Suprapubic skin (tissue), 4 donors: ENCODE measurements at regions not wholly inside any gene's neighbourhood (a gene's known extent, or its start where the extent isn't known, plus 50 kb on each side); places are given as distances from the start of the nearest gene placed in this dataset.

Experiments used
- DNase-seq, 2 donors: peaks; one replicate each; pipeline ENCODE4 v3.0.0-alpha.2; 2019; ENCODE audit warnings: low spot score in 2 of 2
- H3K27ac ChIP-seq: fragments of 200-600 bp; sonication (generic); one replicate; pipeline ENCODE4 v1.5.1; 2019
- H3K27me3 ChIP-seq: fragments of 200-600 bp; sonication (generic); one replicate; pipeline ENCODE4 v1.5.1; 2019
- H3K36me3 ChIP-seq: fragments of 200-600 bp; sonication (generic); one replicate; pipeline ENCODE4 v1.5.1; 2019
- H3K4me1 ChIP-seq: fragments of 200-600 bp; sonication (generic); one replicate; pipeline ENCODE4 v1.5.1; 2019
- H3K4me3 ChIP-seq: fragments of 200-600 bp; sonication (generic); one replicate; pipeline ENCODE4 v1.5.1; 2019; ENCODE audit warnings: mild to moderate bottlenecking
- H3K9me3 ChIP-seq: fragments of 200-600 bp; sonication (generic); one replicate; pipeline ENCODE4 v1.5.1; 2019
- EP300 ChIP-seq: sonication (generic); formaldehyde crosslinking; IDR thresholded peaks from one replicate; pipeline ENCODE4 v1.6.1; 2017; ENCODE audit warnings: antibody characterized with exemption
- POLR2A ChIP-seq, 2 donors: fragments of 450-650 bp; IDR thresholded peaks; one replicate each; pipeline ENCODE4 v1.6.1; 2017; ENCODE audit warnings: antibody characterized with exemption in 2 of 2, mild to moderate bottlenecking in 2 of 2, moderate library complexity in 2 of 2
- POLR2AphosphoS5 ChIP-seq, 3 donors: sonication (generic); formaldehyde crosslinking; IDR thresholded peaks; one replicate each; pipeline ENCODE4 v1.6.1; 2017; ENCODE audit warnings: antibody characterized with exemption in 3 of 3
- WGBS: methylation state at CpG from one replicate; pipeline ENCODE4 v1.1.5; 2018; 5-methylcytosine and 5-hydroxymethylcytosine counted together
- TF ChIP-seq, protein P1 (sequence below), 2 donors: fragments of 200-600 bp in 1 of 2; fragments of 450-650 bp in 1 of 2; sonication (generic) in 1 of 2; IDR thresholded peaks; one replicate each; pipeline ENCODE4 v1.5.1; 2016 to 2019; ENCODE audit warnings: antibody characterized with exemption in 2 of 2, mild to moderate bottlenecking in 1 of 2, moderate library complexity in 1 of 2

DNA sequence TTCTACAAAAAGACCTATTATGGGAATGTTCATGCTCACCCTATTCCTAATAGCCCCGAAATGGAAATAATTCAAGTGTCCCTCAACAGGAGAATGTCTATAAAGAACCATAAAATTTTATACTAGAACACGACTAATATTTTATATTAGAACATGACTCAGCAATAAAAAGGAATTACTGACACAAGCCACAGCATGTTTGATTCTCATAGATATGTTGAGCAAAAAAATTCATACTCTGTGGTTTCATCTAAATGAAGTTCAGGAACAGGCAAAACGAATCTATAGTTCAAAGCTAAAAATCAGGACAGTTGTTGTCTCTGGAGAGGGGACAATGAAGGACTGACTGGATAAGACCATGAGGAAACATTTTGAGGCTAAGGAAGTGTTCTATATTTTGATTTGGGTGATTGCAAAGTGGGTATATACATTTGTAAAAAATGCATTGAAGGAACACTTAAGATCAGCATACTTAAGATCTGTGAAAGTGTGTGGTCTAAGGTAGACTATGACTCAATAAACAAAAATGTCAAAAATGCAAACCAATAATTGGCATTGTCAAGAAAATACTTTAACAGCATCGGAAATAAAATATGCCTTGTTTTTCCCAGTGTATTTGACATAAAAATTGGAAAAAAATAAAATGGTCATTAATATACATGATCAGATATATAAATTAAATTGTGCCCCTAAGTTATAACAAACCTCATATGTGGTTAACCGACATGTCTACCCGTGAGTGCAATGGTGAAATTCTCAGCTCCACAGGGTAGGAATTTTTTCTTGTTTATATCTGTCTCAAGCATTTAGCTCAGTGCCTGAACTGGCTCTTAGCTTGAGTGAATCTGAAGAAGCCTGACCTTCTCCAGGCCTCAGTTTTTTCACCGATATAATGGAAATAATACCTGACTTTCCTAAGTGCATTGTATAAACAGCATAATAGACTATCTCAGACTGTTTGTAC is 124.9 kb upstream of the CTTNBP2 start:
- no peak overlapping the region for H3K27ac ChIP-seq
- H3K9me3 ChIP-seq, result no peaks in the 10 kb centered on the region
- no peaks in the 10 kb centered on the region for H3K4me1 ChIP-seq
- no peak overlapping the region for H3K4me3 ChIP-seq
- H3K27me3 ChIP-seq, result no peaks in the 10 kb centered on the region
- WGBS, result 64% methylated on average over 7 of the region's 7 CpGs
- DNase-seq, result no peak
- no peaks in the 10 kb centered on the region for H3K36me3 ChIP-seq
- TF ChIP-seq EP300 (no peak), POLR2A (IDR thresholded peaks at IDR 0.05) (no peak), POLR2AphosphoS5 (IDR thresholded peaks at IDR 0.05) (no peak)
- TF ChIP-seq, protein P1, sequence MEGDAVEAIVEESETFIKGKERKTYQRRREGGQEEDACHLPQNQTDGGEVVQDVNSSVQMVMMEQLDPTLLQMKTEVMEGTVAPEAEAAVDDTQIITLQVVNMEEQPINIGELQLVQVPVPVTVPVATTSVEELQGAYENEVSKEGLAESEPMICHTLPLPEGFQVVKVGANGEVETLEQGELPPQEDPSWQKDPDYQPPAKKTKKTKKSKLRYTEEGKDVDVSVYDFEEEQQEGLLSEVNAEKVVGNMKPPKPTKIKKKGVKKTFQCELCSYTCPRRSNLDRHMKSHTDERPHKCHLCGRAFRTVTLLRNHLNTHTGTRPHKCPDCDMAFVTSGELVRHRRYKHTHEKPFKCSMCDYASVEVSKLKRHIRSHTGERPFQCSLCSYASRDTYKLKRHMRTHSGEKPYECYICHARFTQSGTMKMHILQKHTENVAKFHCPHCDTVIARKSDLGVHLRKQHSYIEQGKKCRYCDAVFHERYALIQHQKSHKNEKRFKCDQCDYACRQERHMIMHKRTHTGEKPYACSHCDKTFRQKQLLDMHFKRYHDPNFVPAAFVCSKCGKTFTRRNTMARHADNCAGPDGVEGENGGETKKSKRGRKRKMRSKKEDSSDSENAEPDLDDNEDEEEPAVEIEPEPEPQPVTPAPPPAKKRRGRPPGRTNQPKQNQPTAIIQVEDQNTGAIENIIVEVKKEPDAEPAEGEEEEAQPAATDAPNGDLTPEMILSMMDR (IDR thresholded peaks at IDR 0.05), result no peak

DNA sequence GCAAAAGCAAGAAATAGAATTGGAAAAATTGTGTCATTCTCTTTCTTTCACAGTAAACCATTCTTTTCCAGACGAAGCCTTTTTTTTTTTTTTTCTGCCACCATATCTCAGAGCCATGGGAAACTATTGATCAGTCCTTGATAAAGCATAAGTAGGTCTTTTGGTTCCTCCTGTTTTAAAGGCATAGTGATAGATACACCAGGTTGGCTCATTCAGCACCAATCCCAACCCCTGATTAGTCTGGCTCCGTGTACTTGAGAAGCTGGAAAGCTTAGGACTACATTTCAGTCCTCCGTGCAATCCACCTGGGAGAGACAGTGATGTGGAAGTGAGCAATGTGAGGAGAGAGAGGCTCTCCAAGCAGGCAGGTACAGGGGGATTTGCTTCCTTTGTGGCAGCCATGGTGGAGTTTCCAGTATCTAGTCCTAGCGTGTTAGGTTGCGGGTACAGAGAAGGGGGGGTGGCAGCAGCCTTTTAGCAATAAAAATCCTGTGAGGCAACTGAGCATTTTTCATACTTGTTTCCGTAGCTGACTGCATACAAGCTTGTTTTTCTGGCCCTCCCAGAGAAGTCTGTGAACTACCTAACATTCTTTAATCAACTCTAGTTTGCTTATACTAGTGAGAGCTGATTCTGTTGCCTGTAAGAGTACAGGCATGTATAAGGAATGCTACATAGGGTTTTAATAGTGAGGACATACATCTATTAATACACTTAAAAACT is 127.4 kb upstream of the CTTNBP2 start:
- Histone ChIP-seq H3K27ac (no peak overlapping the region), H3K36me3 (no peaks in the 10 kb centered on the region), H3K27me3 (no peaks in the 10 kb centered on the region), H3K4me3 (no peak overlapping the region), H3K9me3 (no peaks in the 10 kb centered on the region), H3K4me1 (no peaks in the 10 kb centered on the region)
- DNase-seq, result no peak
- WGBS, result 81% methylated on average over 6 of the region's 6 CpGs
- no peak for TF ChIP-seq POLR2A (IDR thresholded peaks at IDR 0.05)

- no peak overlapping the region for H3K27ac ChIP-seq
- no peaks in the 10 kb centered on the region for H3K36me3 ChIP-seq
- WGBS, result 58% methylated on average over 1 of the region's 1 CpG
- H3K4me1 ChIP-seq, result no peaks in the 10 kb centered on the region
- H3K4me3 ChIP-seq, result no peak overlapping the region
- TF ChIP-seq POLR2AphosphoS5 (IDR thresholded peaks at IDR 0.05), result no peak
- no peak for DNase-seq
- no peaks in the 10 kb centered on the region for H3K9me3 ChIP-seq
- no peaks in the 10 kb centered on the region for H3K27me3 ChIP-seq
These were observed 130.2 kb upstream of the CTTNBP2 start for GRCh38 chr7:118003476-118003875.

DNA sequence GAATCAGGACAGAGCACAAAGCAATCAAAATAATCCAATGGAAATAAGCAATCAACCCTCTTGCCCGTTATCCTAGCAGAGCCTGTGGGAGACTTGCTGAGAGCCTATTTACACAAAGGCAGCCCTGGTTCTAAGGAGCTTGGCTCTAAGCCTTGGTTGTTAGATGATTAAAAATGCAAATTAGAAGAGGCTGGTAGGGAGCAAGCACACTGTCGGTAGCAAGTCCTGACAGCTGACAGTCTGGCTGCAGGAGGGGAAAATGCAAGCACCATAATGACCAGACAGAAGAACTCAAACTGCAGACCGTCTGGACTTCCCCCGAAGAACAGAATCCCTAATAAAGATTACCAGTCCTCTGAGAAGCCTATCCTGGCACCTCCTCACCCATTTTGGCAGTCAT is 131.8 kb upstream of the CTTNBP2 start:
- H3K27me3 ChIP-seq, result no peaks in the 10 kb centered on the region
- H3K9me3 ChIP-seq, result no peaks in the 10 kb centered on the region
- no peaks in the 10 kb centered on the region for H3K4me1 ChIP-seq
- no peak overlapping the region for H3K4me3 ChIP-seq
- no peak for DNase-seq
- TF ChIP-seq, protein P1 (IDR thresholded peaks at IDR 0.05), result no peak
- TF ChIP-seq POLR2AphosphoS5 (IDR thresholded peaks at IDR 0.05) (no peak), POLR2A (IDR thresholded peaks at IDR 0.05) (no peak)
- no peak overlapping the region for H3K27ac ChIP-seq
- H3K36me3 ChIP-seq, result no peaks in the 10 kb centered on the region
- WGBS, result 41% methylated on average over 4 of the region's 4 CpGs

GRCh38 chr7:118006979-118007378 is 133.7 kb upstream of the CTTNBP2 start:
- 57% methylated on average over 5 of the region's 5 CpGs for WGBS
- Histone ChIP-seq H3K27ac (no peak overlapping the region), H3K4me1 (no peaks in the 10 kb centered on the region), H3K36me3 (no peaks in the 10 kb centered on the region), H3K27me3 (no peaks in the 10 kb centered on the region), H3K9me3 (no peaks in the 10 kb centered on the region), H3K4me3 (no peak overlapping the region)
- TF ChIP-seq, protein P1 (IDR thresholded peaks at IDR 0.05), result no peak
- TF ChIP-seq POLR2A (IDR thresholded peaks at IDR 0.05), result no peak
- TF ChIP-seq EP300, result no peak
- TF ChIP-seq POLR2AphosphoS5 (IDR thresholded peaks at IDR 0.05), result no peak
- DNase-seq, result no peak

DNA sequence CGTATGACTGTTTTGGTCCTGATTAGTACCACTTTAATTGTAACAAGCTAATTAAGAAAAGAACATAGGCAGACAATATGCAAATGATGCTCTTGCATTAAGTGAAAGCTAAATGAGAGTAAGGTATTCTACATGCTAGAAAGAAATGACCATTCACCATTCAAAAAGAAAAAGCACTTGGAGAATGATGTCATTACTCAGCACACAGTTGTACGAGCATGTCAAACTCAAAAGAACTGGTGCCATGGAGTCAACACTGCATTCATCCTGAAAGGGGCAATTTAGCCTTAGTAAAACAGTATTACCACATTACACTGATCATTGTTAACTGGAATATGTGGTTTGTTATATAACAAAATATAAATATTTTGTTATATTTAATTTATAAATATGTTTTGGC is 136.2 kb upstream of the CTTNBP2 start:
- TF ChIP-seq POLR2AphosphoS5 (IDR thresholded peaks at IDR 0.05) (no peak), POLR2A (IDR thresholded peaks at IDR 0.05) (no peak), EP300 (no peak)
- TF ChIP-seq, protein P1 (IDR thresholded peaks at IDR 0.05), result no peak
- Histone ChIP-seq H3K4me3 (no peak overlapping the region), H3K27me3 (no peaks in the 10 kb centered on the region), H3K4me1 (no peaks in the 10 kb centered on the region), H3K36me3 (no peaks in the 10 kb centered on the region), H3K9me3 (no peaks in the 10 kb centered on the region), H3K27ac (no peak overlapping the region)
- WGBS, result 86% methylated on average over 2 of the region's 2 CpGs
- DNase-seq, result no peak
